HUDEP-2 (cell line): ENCODE measurements at regions not wholly inside any gene's neighbourhood (a gene's known extent, or its start where the extent isn't known, plus 50 kb on each side); places are given as distances from the start of the nearest gene placed in this dataset.

ENCODE experiments used
- DNase-seq, 76 experiments: peaks; one replicate each; lab custom pipeline; 2025; ENCODE audit not compliant: unreplicated experiment in 76 of 76; lab: John Stamatoyannopoulos, UW

DNA sequence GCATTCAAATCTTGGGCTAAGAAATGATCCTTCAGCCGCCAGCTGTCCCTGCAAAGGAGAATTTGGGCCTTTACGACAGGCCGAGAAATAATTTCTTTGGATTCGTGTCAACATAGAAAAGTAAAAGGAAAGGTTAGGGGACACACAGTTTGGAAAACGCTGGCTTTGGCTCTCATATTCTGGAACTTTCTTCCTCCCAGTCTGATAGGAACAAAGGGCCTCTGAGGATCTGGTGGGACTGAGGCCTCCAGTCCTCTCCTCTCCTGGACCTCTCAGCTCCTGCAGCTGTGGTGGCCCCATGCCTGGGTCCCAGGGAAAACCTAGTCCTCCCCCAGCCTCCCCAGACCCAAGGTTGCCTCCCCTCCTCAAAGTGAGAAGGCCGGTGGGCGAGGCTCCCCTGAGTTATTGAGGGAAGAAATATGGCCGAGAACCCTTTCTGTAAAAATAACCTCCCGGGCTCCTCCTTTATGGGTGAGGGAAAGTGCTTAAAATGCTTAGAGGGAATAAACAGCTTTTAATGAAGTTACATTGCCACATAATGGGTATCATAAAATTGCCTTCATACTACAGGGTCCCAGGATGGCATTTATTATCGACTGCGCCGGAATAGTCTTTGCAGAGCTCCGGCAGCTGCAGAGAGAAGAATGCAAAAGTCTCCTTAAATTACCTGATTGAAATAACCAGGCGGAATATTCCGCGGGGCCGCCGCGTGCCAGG lies 188.3 kb downstream of the PHETA1 start:
- DNase-seq, result no peak

DNA sequence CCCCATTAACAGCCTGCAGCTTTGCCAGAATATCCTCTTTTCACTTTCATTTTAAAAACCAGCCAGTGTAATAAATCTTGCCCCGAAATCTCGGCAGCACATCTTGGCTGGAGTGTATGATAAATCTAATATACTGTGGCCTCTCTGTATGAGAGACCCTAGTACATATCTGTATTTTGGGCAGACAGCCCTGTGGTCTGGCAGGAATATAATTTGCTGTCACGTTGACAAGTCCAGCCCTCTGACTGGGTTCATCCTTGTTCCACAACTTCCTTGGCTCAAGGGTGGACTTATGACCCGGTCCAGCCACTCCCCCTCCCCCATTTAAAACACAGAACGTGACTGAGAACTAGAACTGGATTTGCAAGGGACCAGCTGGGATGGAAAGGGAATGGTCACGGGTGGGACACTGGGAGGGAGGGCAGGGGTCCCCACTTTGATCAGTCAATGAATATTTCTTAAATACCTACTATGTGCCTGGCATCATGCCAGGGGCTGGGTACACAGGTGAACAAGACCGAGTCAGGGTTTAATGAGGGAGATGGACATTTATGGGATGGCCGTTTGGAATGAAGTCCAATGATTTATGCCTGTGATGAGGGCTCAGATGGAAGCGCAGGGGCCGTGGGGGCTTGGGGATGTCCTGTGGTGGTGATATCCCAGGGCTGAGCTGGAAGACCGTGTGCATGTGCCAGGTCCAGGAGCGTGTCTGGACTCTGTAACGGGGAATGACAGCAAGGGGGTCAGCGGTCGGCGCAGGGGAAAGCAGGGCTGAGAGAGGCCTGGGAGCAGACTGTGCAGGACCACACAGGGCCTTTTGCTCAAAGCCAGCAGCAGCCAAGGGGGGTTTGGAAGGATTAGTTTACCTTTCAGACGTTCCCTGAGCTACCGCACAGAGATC lies 190.5 kb downstream of the PHETA1 start:
- DNase-seq, result no peak

DNA sequence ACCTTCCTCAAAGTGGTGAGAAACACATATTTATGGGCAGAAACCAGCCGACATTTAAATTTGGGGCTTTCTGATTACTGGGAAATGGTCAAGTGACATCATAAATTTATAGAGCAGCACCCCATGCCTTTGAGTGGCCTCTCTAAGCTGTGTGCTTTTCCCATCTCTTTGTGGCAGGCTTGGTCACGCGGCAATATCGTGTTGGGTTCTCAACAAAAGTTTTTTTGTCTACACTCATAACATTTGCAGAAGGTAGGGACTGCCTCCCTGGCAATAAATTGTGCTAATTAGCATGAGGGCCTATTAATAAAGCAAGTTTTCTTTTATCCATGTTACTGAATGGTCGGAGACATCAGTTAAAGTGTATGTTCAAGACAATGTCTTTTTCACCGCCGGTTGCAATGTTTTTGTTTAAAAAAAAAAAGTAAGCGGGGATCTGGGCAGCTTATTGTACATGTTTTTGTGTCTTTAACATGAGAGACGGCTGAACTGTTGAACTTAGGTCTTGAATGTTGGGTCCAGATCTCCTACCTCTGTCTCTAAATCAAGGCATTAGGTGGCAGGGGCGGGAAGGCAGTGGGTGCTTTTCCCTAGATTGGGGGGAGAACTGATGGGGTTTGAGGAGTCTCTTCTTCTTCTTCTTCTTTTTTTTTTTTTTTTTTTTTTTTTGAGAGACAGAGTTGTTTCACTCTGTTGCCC lies 193.3 kb downstream of the PHETA1 start:
- no peak for DNase-seq

DNA sequence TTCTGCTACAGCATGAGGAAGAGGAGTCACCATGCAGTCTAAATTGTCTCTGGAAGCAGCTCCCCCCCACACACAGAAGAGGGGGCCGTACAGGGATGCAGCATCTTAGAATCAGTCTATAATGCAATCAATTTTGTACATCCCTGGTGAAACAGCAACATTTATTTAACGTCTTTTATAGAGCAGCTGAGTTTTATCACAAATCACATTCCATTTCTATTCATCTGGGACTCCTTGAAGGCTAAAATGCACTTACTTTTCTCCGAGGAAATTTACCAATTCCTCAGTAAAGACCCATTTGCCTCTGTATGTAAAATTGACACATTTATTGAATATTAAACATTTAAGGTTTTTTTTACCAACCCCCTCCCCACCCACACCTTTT lies 193.9 kb downstream of the PHETA1 start:
- no peak for DNase-seq

DNA sequence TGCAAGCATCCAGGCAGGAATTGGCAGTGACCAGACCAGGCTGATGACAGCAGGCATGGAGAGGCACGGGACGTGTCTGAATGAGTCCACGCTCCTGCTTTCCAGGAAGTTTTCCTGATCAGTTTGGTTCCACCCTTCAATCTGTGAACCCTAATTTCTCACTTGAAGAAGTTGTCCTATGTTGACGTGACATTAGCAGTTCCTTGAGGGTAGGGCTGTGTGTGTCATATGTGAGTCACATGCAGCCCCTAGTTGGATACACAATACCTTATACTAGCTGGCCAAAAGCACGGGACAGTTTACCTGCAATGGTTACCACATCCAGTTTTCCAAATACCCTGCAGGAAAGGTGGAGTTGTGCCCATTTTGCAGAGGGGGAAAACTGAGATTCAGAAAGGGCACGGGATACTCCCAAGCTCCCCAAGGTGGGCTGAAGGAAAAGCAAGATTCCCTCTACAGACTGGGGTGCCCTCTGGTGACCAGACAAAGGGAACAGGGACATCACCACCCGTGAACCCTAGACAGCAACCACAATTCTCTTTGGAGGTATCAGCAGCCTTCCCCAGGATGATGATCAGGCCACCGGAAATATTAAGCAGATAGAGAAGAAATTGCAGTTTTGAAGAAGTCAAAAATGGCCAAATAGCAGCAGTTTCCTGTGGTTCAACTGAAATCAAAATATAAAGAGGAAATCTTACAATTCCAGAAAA lies 194.5 kb downstream of the PHETA1 start:
- DNase-seq, result no peak

DNA sequence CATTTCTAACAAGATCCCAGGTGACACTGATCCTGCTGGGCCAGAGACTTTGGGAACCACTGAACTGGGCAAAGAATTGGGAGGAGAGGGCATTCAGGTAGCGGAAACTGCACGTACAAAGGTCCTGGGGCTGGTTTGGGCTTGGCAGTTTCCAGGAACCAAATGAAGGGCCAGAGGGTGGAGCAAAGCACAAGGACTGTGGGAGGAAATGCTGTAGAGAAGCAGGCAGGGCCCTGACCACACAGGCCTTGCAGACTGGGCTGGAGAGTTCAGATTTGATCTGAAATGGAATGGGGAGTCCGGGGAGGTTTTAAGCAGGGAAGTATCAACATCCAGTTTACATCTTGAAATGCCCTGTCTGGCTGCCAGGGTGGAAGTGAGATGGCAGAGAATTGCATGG lies 195.1 kb downstream of the PHETA1 start:
- DNase-seq, result no peak

DNA sequence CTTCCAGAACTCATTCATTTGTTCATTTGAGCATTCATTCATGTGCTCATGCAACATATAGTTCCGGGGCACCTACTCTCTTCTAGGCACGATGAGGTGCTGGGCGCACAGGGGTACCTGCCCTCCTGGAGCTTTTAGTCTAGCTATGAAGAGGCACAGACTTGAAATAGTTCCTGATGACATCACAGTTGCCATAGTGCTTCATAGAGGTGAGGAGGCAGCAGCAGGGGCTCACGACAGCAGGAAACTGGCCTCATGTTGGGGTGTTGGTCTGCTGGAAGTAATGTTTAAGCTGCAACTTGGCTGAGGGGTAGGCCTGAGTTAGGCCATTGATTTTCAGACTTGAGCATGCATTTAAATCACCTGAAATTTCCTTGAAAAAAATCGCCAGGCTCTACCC lies 195.5 kb downstream of the PHETA1 start:
- no peak for DNase-seq

DNA sequence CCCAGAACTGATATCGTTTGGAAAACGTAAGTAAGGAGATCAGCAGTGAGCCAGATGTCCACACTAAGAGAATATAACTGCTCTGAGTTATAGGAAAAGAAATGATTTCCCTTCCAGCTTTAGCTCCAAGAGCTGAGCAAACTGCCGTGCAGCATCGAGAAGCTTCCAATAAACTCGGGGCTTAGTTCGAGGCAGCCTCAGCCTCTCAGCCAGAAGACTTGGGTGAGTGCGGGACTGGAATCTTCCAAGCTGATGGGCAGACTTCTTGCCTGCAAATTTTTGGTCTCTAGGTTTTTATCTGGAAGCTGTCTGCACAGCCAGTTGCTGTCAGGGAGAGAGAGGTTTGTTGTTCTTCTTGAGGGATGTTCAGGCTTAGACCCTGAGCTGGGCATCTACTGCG lies 196.1 kb downstream of the PHETA1 start:
- no peak for DNase-seq

DNA sequence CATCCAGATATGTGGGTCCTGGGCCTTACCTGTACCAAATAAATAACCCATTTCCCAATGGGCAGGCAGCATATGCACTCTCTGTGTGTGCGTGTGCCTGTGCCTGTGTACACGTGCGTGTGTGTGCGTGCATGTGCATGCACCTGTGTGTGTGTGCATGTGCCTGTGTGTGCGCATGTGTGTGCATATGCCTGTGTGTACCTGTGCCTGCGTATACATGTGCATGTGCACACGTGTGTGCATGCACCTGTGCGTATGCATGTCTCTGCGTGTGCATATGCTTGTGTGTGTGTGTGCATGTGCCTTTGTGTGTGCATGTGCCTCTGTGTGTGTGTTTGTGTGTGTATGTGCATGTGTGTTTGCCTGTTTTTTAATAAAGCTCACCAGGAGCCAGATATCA lies 197.1 kb downstream of the PHETA1 start:
- DNase-seq, result no peak

DNA sequence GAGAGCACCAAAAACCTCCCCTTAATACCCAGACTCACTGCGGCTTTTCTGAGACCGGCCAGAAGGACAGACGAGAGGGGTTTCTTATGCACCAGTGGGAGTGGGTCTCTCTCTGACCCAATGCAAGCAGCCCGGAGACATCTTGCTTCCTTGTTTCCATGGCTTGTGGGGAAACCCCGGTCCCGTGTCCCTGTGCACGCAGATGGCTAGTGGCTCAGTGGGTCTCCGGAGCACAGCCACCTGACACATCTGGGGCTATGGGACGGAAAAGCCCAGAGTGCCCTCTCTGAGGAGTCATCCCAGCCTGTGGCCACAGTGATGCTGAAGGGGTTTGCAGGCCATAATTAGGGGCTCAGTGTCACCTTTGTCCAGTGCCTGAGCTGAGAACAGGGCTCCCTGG lies 197.6 kb downstream of the PHETA1 start:
- no peak for DNase-seq

DNA sequence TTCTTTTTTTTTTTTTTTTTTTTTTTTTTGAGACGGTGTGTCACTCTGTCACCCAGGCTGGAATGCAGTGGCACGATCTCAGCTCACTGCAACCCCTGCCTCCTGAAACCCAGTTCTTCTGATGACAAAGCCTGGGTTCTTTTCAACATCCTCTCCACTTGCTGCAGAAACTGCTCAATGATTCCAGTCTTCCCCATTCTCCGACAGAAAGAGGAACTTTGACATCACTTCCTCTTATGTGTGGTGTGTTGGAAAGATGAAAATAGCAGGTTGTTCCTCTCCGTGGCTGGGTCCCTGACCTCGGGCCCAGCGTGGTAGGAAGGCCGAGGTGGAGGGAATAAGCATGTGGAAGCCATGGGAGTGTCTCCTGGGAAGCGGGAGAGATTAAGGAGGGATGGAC lies 198.4 kb downstream of the PHETA1 start:
- no peak for DNase-seq

DNA sequence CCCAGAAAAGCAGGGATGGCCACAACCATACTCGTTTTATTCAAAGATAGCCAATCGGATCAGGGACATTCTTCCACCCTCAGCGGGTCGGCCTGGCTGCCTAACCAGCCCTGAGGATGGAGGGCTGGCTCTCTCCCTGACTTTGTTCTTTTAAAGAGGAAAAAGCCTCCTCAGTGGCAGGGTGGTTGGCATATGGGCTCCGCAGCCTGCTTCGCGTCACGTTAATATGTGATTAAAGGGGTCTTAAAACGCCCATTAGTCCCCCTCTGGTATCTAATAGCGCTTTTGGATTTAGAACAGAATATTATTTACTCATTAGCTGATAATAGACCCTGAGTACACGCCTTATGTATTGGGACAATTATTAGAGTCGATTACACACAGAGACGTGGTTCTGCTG lies 199.4 kb downstream of the PHETA1 start:
- DNase-seq, result no peak

DNA sequence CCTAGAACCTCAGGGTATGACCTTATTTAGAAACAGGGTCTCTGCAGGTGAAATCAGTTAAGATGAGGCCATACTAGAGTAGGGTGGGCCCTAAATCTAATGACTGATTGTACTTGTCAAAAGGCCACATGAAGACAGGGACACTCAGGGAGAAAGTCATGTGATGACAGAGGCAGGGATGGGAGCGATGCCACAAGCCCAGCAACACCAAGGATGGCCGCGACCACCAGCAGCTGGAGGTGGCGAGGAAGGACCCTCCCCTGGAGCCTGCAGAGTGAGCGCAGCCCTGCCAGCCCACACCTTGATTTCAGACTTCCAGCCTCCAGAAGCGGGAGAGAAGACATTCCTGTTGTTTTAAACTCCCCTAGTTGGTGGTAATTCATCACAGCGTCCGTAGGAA lies 199.9 kb downstream of the PHETA1 start:
- DNase-seq, result no peak

DNA sequence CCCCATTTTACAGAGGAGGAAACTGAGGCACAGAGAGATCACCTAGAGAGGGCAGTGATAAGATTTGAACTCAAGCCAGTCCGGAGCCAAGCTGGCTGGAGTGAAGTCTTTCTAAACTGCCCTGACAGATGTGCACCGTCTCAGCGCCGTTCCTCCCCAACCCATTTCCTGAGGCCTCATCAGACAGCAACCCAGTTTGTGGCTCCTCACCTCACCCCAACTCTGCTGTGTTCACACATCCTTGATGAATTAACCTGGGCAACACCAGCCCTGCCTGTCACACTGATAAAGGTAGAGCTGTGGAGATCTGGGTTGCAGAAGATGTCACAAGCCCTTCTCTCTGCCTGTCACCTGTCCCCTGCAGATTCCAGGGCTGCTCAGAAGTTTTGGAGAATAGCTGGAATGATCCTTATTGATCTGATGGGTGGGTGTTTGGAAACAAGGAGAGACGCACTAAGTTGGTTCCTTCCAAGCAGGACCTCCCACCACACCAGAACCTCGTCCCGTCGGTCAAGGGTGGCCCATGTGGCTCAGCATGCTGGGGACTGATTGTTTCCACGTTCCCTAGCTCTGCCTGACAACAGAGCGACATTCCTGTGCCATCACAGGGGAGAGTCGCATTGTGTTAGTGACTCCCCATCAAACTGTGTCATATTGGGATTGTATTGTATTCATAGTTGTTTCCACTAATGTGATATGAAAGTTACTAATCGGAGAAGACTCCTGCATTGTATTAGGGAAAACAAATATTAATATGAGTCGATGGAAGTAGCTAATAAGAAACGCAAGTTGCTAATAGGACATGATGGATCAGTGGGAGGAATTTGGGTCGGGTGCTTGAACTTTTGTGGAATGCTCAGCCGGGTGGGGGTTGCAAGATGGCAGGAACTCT lies 200.6 kb downstream of the PHETA1 start:
- DNase-seq, result no peak

DNA sequence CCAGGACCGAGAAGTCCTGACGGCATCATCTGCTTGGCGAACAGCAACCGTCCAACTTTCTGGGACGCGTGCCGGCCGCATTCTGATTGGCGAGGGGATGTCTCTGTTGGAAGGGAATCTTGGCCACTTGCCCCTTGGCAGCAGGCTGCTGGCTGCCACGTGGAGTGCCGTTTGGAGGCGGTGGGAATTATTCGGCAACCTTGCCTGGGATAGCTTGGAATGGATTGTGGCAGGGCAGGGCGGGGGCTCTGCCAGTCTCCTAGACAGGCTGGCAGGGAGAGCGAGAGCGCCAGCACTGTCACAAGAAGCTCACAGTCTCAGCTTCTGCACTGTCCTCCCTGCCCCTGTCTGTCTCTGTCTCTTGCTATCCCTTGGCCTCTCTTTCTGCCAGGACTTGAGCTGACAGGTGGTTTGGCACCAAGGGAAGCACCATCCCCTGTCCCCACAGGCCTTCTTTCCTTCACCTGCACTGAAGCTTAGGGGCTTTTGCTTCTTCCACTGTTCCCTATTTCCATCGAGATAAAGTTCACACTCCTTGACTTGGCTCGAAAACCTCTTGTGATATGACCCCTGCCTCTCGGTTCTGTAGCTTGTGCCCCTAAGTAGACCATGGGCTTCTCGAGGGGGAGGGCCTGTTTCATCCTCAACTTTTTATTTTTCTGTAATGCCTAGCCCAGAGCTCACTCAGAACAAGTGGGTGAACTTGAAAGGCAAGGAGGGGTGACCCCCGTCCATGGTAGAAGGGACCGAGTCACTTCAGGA lies 201.9 kb downstream of the PHETA1 start:
- DNase-seq, result no peak

DNA sequence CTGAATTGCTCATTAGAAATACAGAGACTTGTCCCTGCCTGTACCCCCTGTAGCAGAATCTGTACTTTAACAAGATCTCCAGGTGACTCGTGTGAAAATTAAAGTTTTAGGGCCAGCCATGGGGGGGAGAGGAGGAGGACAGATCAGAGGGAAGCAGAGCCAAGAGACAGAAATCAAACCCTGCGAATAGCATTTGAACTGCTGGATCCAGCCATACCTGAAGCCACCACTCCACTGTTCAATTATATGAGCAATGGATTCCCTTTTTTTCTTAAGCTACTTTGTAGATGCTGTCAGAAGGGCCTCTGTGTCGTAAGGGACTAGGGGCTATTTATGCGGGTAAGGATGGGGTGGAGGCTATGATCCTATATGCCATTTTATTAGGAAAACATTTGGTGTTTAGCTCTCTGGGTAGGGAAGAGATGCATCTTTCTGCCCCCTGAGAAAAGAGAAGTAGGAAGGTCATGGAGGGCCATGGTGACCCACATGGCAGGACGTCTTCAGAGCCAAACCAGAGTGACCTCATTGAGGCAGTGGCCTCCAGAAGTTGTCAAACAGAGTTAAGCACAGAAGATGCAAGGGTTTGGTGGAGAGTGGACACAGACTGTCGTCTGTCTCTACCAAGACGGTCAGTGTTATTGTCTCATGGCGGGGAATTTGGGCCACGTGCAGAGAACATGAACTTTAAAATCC lies 203.9 kb downstream of the PHETA1 start:
- no peak for DNase-seq

DNA sequence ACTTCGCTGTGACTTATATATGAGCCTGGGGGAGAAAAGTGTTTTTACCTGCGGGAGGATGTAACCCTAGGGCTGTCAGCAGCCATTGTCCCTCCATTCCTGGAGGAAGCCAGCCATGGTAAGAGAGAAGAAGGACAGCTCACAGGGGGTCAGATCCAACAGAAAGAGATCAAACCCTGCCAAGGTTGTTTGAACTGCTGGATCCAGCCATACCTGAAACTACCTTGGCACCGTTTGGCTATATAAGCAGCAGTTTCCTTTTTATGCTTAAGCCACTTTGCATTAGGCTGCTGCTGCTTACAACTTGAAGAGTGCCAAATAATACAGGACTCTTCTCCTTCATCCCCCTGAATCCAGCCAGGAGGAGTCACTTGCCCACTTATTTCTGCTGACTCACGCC lies 205.5 kb downstream of the PHETA1 start:
- no peak for DNase-seq

DNA sequence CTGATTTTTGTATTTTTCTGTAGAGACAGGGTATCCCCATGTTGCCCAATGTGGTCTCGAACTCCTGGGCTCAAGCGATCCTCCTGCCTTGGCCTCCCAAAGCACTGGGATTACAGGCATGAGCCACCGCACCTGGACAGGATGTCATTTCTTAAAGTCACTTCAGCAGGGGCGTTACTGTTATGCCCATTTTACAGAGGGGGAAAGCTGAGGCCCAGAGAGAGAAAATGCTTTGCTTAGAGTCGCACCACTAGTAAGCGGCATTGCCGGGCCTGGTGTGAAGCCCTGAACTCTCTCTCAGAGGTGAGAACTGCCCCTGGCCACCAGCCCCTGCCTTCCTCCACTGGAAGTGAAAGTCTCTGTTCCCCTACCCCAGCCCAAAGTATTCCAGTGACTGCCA lies 207.0 kb downstream of the PHETA1 start:
- no peak for DNase-seq
